G401 (cell line): ENCODE measurements at regions not wholly inside any gene's neighbourhood (a gene's known extent, or its start where the extent isn't known, plus 50 kb on each side); places are given as distances from the start of the nearest gene placed in this dataset.
"Not testable (repeated sequence)": the region's sequence is repeated elsewhere in the genome, so short reads cannot be mapped to it uniquely, and the experiment has no call there.

Experiments
- DNase-seq: peaks from one replicate; pipeline ENCODE4 v3.0.0-alpha.2; 2015; ENCODE audit warnings: low spot score
- in situ Hi-C: cut with HindIII; loops from 2 replicates; pipeline ENCODE4 v1.10.0; 2016; ENCODE audit warnings: low sequenced_read_pairs, mixed read lengths

DNA sequence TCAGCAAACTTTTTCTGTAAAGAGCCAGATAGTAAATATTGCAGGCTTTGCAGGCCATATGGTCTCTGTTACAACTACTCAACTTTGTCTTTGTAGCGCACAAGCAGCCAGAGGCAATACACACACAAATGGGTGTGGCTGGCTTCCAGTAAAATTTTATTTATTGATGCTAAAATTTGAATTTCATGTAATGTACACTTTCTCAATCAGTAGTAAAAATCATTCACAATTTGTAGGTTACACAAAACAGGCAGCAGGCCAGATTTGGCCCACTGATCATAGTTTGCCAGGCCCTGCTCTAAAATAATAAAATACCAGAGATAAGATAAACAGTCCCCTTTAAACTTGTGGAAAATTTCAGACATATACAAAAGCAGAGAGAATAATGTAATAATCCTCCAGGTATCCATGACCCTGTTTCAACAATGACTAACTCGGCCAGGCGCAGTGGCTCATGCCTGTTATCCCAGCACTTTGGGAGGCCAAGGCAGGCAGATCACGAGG, 330.3 kb downstream of the SHQ1 start:
- no peak for DNase-seq
- in situ Hi-C loops = no loop called here

DNA sequence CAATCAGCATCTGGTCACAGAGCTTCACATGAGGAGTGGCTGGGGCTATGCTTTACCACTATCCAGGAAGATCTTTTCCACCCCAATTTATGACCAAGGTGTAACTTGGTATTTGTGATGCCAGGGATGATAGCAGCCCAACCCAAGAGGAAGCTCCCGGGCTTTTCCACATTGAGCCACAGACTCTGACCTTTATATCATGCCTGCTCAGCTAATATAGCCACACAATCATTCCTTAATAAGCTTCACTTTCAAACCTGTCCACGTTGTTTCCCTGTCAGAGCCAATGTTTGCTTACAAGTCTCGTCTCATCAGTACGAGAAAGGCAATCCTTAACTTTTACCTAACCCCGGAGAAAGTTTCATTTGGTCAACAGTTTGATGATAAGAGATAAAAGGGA, 330.9 kb downstream of the SHQ1 start:
- in situ Hi-C loops = no loop called here
- DNase-seq = no peak

DNA sequence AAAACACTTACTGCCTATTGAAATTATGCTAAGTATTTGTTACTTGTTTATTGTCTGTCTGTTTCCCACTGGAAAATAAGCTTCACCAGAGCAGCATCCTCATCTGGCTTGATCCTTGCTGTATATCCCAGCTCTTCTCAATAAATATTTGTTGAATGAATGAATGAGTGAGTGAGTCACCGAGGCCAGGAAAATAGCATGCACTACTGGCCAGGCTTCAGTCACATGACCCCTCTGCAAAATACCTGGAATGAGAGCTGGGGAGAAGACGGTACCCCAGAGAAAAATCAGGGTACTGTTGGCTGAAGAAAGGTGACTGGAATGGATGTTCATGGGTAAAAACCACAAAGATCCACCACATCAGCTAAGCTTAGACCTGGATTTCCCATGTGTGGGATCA, 331.9 kb downstream of the SHQ1 start:
- in situ Hi-C loops = no loop called here

DNA sequence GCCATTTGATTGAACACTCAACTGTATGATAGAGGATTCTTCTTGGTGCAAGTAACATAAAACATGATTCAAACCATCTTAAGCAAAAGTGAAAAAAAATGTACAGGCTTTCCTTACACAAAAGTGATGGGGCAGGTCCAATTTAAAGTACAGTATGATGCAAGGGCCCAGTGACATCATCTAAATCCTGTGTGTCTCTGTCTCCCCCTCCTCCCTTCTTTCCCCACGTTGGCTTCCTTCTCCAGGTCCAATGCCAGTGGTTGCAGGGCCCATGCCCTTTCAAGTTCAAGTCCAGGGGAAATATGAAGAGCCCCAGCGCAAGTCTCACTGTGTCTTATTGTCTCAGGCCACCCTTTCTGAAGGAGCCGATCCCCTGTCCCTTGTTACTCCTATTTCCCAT, 332.3 kb downstream of the SHQ1 start:
- DNase-seq = no peak
- in situ Hi-C loops = no loop called here

More for the DNA sequence above, 331.9 kb downstream of the SHQ1 start:
- no peak for DNase-seq

DNA sequence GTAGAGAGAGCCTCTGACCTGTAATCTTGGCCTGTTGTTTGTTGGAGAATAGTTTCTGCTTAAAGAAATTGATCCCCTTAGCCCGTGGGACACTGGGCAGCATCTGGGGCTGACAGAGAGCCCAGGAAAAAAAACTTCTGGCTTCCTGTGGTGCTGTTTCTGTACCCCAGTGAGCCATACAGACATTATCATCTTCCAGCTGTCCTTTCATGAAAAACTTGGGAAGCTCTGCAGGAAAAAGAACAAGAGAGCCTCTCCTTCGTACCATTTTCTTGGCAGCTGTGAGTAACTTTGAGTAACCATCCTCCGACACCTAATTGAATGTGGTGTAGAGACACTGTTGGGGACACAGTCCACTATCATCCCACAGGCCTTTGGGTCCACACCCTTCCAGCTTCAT, 333.0 kb downstream of the SHQ1 start:
- no peak for DNase-seq
- in situ Hi-C loops = no loop called here

DNA sequence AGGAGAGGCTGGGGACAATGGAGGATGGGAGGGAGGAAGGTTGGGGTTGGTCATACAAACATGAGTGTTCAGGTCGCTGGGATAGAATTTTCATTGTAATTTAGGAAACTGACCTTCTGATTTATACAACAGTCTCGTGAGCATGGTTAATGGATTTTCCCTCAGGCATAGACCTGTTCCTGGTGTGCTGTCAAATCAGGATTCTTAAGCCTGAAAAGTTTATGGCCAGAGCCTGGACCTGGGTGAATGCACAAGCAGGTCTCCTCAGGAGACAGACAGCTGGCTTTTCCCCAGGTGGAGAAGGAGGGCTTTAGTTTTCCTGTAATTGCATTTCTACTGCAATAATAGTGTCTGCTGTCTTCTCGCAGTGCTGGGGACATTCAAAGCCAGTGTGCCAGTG, 338.0 kb downstream of the SHQ1 start:
- in situ Hi-C loops = no loop called here
- no peak for DNase-seq

DNA sequence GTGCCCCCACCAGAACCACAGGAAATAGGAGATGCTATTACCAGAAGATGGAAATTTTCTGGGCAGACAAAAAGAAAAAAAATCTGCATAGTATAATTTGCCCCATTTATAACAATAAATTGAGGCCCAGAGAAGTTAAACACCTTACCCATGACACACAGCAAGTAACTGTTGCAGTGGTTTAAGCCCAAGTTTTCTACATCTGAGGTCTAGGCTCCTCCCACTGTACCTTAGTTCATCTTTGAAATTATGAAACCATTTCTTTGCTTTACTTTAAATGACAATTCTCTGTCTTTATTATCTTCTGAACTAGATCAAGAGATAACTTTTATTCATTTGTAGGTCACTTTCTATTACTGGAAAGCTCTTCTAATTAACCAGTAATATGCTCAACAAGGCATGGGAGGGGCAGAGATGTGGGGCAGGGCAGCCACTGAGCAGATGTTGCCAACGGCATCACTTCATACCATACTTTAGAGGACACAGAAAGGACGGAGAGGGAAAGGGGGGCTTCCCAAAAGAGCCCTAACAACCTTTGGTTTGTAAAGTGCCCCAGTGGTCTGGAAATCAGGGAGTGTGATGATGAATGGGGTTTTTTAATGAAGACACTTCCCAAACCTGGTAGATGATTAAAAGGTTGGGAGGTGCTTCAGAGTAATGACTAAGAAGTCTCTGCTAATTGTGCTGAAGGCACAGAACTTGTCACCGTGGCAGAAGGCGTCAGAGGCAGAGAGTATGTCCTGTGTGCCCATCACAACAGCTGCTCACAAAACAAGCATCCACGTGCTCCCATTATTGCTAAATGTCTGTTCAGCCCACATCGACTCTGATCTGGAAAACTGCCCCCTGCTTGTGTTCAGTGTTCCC, 342.5 kb downstream of the SHQ1 start:
- in situ Hi-C loops = no loop called here
- DNase-seq = no peak

DNA sequence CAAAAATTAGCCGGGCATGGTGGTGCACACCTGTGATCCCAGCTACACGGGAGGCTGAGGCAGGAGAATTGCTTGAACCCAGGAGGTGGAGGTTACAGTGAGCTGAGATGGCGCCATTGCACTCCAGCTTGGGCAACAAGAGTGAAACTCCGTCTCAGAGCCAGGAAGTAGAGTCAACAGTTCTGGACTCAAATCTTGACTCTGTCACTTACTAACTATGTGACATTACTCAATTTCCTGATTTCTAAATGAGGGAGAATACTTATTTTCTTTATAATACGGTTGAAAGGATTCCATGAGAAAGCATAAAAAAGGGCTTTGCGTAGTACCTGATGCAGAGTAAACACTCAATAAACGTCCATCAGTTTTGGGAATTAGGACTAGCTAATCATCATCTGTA, 350.7 kb downstream of the SHQ1 start:
- in situ Hi-C loops, DNase-seq: not testable (repeated sequence)

DNA sequence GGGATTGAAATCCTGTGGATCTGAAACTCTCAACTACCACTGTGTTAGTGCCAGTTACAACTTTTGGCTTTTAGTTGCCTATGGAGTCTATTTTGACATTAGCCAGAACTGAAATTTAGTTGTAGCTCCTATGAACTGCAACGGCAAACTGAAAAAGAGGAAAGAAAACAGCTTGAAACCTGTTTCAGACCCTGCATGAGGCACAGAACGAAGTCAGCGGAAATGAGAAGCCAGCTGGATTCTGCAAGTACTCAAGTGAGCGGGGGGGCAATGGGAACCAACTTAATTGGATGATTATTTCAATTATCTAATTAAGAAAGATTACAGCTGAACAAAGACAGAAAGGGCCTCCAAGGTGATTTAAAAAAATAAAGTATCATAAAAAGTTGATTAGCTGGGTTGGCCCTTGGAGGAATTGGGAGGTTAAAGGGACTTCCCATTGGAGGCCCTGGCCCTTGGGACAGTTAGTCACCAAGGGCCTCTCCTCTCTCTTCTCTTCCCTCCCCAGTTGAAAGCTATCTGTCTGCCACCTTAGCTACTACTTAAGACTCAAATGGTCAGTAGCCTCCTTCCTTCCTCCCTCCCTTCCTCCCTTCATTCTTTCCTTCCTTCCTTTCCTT, 352.1 kb downstream of the SHQ1 start:
- no peak for DNase-seq
- in situ Hi-C loops = no loop called here

DNA sequence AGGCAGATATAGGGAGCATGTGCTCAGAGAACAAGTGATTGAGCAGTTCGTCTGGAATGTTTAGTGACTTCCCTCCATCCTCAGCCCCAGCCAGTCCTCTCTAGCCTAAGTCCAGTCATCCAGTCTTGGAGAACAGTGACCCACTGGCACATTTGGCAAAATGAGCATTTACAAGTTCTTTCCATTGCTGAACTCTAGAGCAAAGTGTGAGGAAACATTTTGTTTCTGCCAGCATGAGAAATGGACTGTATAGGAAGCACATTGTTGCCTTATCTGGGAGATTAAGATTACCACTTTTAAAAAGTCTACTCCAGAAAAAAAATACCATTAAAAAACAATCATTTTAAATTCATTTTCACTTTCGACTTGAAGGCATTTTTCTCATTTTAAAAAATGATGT, 353.6 kb downstream of the SHQ1 start:
- in situ Hi-C loops = no loop called here
- DNase-seq = no peak

DNA sequence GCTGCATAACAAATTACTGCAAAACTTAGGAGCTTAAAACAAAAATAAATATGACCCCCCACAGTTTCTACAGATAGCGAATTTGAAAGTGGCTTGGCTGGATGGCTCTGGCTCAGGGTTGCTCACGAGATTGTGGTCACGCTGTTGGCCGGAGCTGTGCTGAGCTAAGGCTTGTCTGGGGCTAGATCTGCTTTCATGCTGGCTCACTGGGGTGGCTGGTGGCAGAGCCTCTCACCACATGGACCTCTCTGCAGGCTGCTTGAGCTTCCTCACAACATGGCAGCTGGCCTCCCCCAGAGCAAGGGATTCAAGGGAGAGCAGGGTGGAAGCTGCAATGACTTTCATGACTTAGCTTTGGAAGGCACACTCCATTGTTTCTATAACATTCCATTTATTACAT, 354.1 kb downstream of the SHQ1 start:
- in situ Hi-C loops = no loop called here
- no peak for DNase-seq

DNA sequence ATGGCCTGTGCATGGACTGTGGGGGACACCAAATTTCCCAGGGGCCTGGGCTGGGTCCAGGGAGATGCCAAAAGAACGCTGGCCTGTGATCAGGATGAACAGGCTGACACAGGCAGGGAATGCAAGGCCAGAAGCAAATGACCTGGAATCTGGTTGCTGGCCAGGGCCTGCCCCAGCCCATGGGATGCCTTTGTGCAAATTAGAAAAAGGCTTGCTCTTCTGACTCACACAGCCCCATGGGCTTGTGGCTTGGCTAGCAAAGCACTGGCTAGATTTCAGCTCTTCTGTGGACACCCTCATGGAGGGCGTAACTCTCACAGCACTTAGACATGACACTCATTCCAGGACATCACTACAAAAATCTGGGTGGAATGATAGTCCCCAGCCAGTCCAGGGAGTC, 356.0 kb downstream of the SHQ1 start:
- peak; percentile 15 for DNase-seq
- in situ Hi-C loops = no loop called here

DNA sequence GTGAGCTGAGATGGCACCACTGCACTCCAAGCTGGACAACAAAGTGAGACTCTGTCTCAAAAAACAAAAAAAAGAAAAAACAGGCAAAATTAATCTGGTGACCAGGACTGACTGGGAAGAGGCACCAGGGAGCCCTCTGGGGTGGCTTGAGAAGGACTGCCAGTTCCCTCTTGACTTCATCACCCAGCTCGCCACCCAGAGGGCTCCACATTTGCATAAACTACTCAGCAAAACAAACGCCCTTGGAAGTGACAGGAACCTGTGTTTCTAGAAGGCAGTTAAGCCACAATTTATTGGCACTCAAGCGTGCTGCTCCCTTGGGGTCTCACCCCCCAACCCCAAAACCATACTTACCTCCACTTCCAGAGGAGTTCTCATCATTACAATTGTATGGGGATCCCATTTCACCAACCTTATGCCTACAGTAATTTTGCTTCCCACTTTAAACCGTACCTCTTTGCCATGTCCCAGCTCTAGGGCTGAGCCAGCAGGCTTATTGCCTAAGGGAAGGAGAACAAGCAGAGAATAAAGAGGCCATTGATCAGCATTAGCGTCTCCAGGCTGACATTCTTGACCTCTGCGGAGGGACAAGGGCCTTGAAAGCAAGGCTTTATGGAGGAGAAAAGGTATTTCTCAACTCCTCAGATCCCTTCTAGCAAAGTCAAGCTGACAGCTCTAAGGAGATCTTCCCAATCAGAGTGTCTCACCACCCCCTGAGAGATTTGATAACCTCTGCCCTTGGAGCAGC, 357.4 kb downstream of the SHQ1 start:
- no peak for DNase-seq
- in situ Hi-C loops = no loop called here

DNA sequence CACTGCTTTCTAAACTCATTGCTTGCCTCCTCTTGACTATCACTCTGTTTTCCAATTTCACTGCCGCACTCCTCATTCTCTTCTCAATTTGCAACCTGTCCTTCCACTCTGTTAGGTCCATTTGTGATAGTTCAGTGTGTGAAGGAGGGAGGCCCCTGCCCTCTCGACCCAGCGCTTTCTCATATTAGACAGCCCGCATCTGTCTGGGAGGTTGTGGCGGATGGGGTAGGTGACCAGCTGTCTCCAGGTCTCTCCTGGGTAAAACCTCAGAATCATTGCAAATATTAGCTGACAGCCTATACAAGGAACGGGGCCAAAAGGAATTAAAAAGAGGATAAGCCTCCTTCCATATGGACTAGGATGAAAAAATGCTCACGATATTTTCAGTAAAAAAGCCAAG, 358.3 kb downstream of the SHQ1 start:
- in situ Hi-C loops = no loop called here
- DNase-seq = no peak

DNA sequence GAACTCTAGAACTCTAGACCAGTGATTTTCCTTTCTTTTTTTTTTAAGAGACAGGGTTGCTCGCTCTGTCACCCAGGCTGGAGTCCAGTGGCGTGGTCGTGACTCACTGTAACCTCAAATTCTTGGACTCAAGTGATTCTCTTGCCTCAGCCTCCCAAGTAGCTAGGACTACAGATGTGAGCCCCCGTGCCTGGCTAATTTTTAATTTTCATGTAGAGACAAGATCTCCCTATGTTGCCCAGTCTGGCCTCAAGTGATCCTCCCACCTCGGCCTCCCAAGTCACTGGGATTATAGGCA, 359.6 kb downstream of the SHQ1 start:
- DNase-seq = no peak
- in situ Hi-C loops = no loop called here

DNA sequence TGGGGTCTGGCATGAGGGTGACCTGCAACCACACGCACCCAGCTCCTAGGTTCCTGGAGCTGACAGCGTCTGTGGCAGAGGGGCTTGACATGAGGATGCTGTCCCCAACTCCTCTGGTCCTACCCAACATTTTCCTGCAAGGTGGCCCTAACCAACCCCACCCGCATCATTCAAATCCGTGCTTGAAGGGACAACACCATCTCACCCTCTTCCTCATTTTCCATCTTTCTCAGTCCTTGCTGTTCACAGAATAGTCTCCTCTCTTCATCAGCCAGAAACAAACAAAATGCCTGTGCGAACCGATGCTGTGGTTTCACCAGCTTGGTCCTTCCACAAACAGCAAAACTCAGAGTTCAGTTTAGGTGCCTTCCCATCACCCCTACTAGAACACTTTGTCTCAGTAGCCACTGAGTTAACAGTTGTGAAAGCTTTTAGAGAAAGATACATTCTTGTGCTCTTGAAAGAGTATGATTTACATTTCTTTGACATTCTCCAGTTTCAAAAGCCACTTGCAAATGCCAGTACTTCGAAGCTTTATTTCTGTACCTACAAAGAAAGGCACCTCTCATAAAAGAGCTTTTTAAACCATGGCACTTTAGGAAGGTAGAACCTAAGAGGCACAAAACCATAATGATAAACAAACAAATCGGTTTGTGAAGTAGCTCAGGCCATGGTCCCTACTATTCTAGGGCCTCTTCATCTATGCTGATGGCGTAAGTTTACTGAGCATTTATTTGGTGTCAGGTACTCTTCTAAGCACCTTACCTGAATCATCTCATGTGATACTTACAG, 360.1 kb downstream of the SHQ1 start:
- DNase-seq = no peak
- in situ Hi-C loops = no loop called here

DNA sequence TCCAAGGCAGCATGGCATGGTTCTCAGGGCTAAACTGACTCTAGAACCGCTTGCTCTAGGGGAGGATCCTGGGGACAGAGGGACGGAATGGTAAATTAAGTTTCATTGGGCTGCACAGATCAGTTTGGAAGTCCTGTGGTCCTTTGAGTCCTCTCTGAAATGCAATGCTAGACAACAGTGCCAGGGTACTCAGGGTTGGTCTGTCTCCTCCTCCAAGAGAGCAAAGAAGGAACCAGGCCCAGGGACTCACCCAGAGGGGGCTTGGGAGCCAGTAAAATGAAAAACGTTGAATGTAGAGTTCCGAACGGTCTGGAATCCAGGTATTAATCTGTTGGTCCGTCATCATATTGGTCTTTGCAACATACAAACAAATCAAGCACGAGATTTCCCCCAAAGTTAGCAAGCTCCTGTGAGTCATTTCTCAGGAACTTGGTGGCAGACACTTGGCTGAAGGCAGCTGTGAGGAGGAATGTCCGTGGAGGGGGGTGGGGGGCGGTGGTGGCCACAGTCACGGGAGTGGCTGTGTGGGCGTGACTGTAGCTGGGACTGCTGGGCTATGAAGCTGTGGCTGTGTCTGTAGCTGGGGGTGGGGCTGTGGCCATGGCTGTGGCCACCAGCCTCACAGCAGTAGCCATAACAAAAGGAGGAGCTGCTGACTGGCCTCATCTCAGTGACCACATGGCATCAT, 361.0 kb downstream of the SHQ1 start:
- no peak for DNase-seq
- in situ Hi-C loops = no loop called here

DNA sequence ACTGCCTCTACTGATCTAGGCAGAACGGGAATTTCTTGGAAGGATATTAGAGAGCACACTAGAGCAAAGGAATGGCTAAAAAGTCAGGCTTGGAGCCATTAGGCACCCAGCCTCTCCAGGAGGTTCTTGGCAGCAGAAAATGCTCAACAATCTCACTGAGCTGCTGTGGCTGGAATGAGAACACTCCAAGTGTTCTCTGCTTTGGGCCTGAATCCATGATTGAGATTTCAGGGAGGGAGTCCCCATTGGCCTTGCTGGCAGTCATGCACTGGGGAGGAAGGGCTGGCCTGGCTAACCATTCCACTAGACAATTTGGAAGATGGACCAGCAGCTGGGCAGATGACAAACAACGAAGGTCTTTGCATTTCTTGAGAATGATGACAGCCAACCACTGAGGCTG, 362.6 kb downstream of the SHQ1 start:
- DNase-seq = no peak
- in situ Hi-C loops = no loop called here

DNA sequence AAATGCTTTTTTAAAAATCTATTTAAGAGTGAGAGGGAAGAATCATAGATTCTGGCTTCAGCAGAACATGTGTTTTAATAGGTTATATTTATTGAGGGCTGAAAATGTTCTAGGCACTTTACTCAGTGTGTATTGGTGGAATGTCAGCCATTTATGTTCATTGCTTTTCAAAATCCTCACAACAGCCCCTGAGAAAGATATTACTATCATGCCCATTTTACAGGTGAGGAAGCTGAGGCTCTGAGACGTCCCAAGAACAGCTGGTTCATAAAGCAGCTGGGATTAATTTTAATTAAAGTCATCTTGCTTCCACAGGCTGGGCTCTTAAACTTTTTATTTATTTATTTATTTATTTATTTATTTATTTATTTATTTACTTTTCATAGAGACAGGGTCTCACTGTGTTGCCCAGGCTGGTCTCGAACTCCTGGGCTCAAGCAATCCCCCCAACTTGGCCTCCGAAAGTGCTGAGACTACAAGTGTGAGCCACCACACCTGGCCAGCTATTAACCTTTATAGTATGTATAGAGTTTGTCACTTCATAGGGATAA, 364.6 kb downstream of the SHQ1 start:
- DNase-seq = no peak
- in situ Hi-C loops = no loop called here
